H9 (cell line): ENCODE measurements at regions not wholly inside any gene's neighbourhood (a gene's known extent, or its start where the extent isn't known, plus 50 kb on each side); places are given as distances from the start of the nearest gene placed in this dataset.

Experiments
- DNase-seq: peaks from one replicate; pipeline ENCODE4 v3.0.0-alpha.2; 2017
- H2AFZ ChIP-seq: one replicate; pipeline ENCODE4 v1.6.1; 2013; ENCODE audit warnings: mild to moderate bottlenecking, low read length, control low read depth, moderate library complexity
- H2AK5ac ChIP-seq: 2 replicates; pipeline ENCODE4 v1.6.1; 2013; ENCODE audit warnings: low read length, control low read depth, mixed read lengths; ENCODE audit not compliant: insufficient read length
- H2BK120ac ChIP-seq: one replicate; pipeline ENCODE4 v1.6.1; 2013; ENCODE audit warnings: low read depth, mild to moderate bottlenecking, low read length, control low read depth, inconsistent platforms; ENCODE audit not compliant: poor library complexity, severe bottlenecking
- H2BK12ac ChIP-seq: 2 replicates; pipeline ENCODE4 v1.6.1; 2013; ENCODE audit warnings: low read length, control low read depth, mixed read lengths, low read depth; ENCODE audit not compliant: insufficient read length
- H2BK15ac ChIP-seq: 2 replicates; pipeline ENCODE4 v1.6.1; 2013; ENCODE audit warnings: low read depth, low read length, control low read depth
- H2BK20ac ChIP-seq: one replicate; pipeline ENCODE4 v1.6.1; 2013; ENCODE audit warnings: low read depth, mild to moderate bottlenecking, low read length, control low read depth, inconsistent platforms; ENCODE audit not compliant: poor library complexity, severe bottlenecking
- H2BK5ac ChIP-seq: 2 replicates; pipeline ENCODE4 v1.6.1; 2013; ENCODE audit warnings: low read length, control low read depth, mixed read lengths; ENCODE audit not compliant: insufficient read length
- H3K14ac ChIP-seq: 2 replicates; pipeline ENCODE4 v1.6.1; 2013; ENCODE audit warnings: low read length, control low read depth; ENCODE audit not compliant: insufficient read depth
- H3K18ac ChIP-seq: 2 replicates; pipeline ENCODE4 v1.6.1; 2013; ENCODE audit warnings: low read depth, mild to moderate bottlenecking, mixed read lengths, low read length, control low read depth; ENCODE audit not compliant: insufficient read length
- H3K23ac ChIP-seq: 2 replicates; pipeline ENCODE4 v1.6.1; 2013; ENCODE audit warnings: low read length, control low read depth, mixed read lengths, low read depth; ENCODE audit not compliant: insufficient read length
- H3K23me2 ChIP-seq: 2 replicates; pipeline ENCODE4 v1.6.1; 2013; ENCODE audit warnings: low read depth, mild to moderate bottlenecking, mixed read lengths, low read length, control low read depth; ENCODE audit not compliant: insufficient read length, poor library complexity, severe bottlenecking
- H3K27ac ChIP-seq: 2 replicates; pipeline ENCODE4 v1.5.1; 2013; ENCODE audit warnings: low read length, control low read depth, mixed read lengths, low read depth; ENCODE audit not compliant: insufficient read length
- H3K27me3 ChIP-seq: 2 replicates; pipeline ENCODE4 v1.6.1; 2013; ENCODE audit warnings: low read length, control low read depth, inconsistent platforms; ENCODE audit not compliant: insufficient read depth
- H3K4ac ChIP-seq: 2 replicates; pipeline ENCODE4 v1.6.1; 2013; ENCODE audit warnings: low read depth, mild to moderate bottlenecking, control low read depth, inconsistent platforms, low read length, moderate library complexity
- H3K4me1 ChIP-seq: 2 replicates; pipeline ENCODE4 v1.6.1; 2013; ENCODE audit warnings: low read length, control low read depth, inconsistent platforms; ENCODE audit not compliant: insufficient read depth
- H3K4me2 ChIP-seq: 2 replicates; pipeline ENCODE4 v1.6.1; 2013; ENCODE audit warnings: low read length, control low read depth, mixed read lengths; ENCODE audit not compliant: insufficient read length, insufficient read depth
- H3K56ac ChIP-seq: 2 replicates; pipeline ENCODE4 v1.6.1; 2013; ENCODE audit warnings: low read depth, mild to moderate bottlenecking, mixed read lengths, low read length, control low read depth; ENCODE audit not compliant: insufficient read length
- H3K79me1 ChIP-seq: 2 replicates; pipeline ENCODE4 v1.6.1; 2013; ENCODE audit warnings: low read depth, mild to moderate bottlenecking, moderate library complexity, low read length, control low read depth, inconsistent platforms; ENCODE audit not compliant: insufficient read depth, poor library complexity, severe bottlenecking
- H3K79me2 ChIP-seq: 2 replicates; pipeline ENCODE4 v1.6.1; 2013; ENCODE audit warnings: low read length, control low read depth, inconsistent platforms; ENCODE audit not compliant: insufficient read depth
- H3K9ac ChIP-seq: 2 replicates; pipeline ENCODE4 v1.6.1; 2013; ENCODE audit warnings: low read length, control low read depth, mixed read lengths; ENCODE audit not compliant: insufficient read length; ENCODE audit errors: extremely low read depth
- H3K9me3 ChIP-seq: one replicate; pipeline ENCODE4 v1.6.1; 2013; ENCODE audit warnings: low read depth, low read length, inconsistent platforms; ENCODE audit not compliant: control insufficient read depth
- H3T11ph ChIP-seq: one replicate; pipeline ENCODE4 v1.6.1; 2013; ENCODE audit warnings: mild to moderate bottlenecking, low read length, control low read depth, inconsistent platforms
- H4K20me1 ChIP-seq: one replicate; pipeline ENCODE4 v1.6.1; 2013; ENCODE audit not compliant: control insufficient read depth, insufficient read length, insufficient read depth
- H4K5ac ChIP-seq: 2 replicates; pipeline ENCODE4 v1.6.1; 2013; ENCODE audit warnings: low read depth, mild to moderate bottlenecking, mixed read lengths, low read length, control low read depth; ENCODE audit not compliant: insufficient read length
- H4K8ac ChIP-seq: replicated peaks from 2 replicates; pipeline ENCODE4 v1.6.1; 2013; ENCODE audit warnings: low read length, control low read depth, mixed read lengths, low read depth; ENCODE audit not compliant: insufficient read length
- H4K91ac ChIP-seq: 2 replicates; pipeline ENCODE4 v1.6.1; 2013; ENCODE audit warnings: low read depth, mild to moderate bottlenecking, moderate library complexity, mixed read lengths, low read length, control low read depth; ENCODE audit not compliant: insufficient read length
- H3K27ac Mint-ChIP-seq, 3 experiments: 2 replicates in 2 of 3; 3 replicates in 1 of 3; pipeline ENCODE4 v1.8.0; 2020 to 2021; ENCODE audit warnings: mixed read lengths in 3 of 3, mild to moderate bottlenecking in 1 of 3, moderate library complexity in 1 of 3
- H3K27me3 Mint-ChIP-seq: 2 replicates; pipeline ENCODE4 v1.8.0; 2021; ENCODE audit warnings: low read depth, mild to moderate bottlenecking, moderate library complexity, mixed read lengths
- H3K36me3 Mint-ChIP-seq, 3 experiments: 2 replicates in 2 of 3; 3 replicates in 1 of 3; pipeline ENCODE4 v1.8.0; 2020 to 2021; ENCODE audit warnings: low read depth in 3 of 3, mixed read lengths in 3 of 3; ENCODE audit not compliant: insufficient read depth in 1 of 3
- H3K4me1 Mint-ChIP-seq, 2 experiments: 2 replicates each; pipeline ENCODE4 v1.8.0; 2020; ENCODE audit warnings: mixed read lengths in 2 of 2
- H3K4me3 Mint-ChIP-seq, 2 experiments: 2 replicates in 1 of 2; 3 replicates in 1 of 2; pipeline ENCODE4 v1.8.0; 2020 to 2021; ENCODE audit warnings: mild to moderate bottlenecking in 2 of 2, mixed read lengths in 2 of 2, moderate library complexity in 1 of 2
- H3K9me3 Mint-ChIP-seq, 2 experiments: 2 replicates in 1 of 2; 3 replicates in 1 of 2; pipeline ENCODE4 v1.8.0; 2020; ENCODE audit warnings: mild to moderate bottlenecking in 2 of 2, mixed read lengths in 2 of 2, moderate library complexity in 1 of 2
- WGBS: extraction: QIAGEN DNeasy Blood & Tissue Kit; methylation state at CpG from one replicate; pipeline ENCODE4 v1.1.7; 2013; ENCODE audit warnings: missing lambda C conversion rate, low lambda C conversion rate, mixed read lengths; ENCODE audit not compliant: insufficient read length; ENCODE audit errors: extremely low coverage; 5-methylcytosine and 5-hydroxymethylcytosine counted together
- TF ChIP-seq, protein P1 (sequence below): fragments of 200-600 bp; sonication (generic); conservative IDR thresholded peaks from 3 replicates; pipeline ENCODE4 v1.8.0; 2021; ENCODE audit warnings: antibody characterized with exemption, mild to moderate bottlenecking

DNA sequence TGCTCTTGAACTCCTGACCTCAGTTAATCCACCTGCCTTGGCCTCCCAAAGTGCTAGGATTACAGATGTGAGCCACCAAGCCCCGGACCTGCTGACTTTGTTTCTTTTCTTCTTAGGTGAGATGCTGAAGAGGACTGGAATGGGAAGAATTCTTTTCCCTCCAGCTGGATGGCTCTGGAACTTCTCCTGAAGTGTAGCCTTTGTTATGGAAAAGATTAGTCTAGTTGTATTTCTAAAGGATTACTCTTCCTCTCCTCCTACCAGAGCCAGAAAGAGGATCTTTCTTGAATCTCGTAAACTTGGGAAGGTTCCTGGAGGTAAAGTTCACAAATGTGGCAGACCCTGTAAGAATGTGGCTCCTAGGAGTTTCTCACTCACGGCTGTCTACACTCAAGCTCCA, 95.4 kb upstream of the LARGE1 start:
- H3K27me3 ChIP-seq = no peaks in the 10 kb centered on the region

More for the DNA sequence above, 95.4 kb upstream of the LARGE1 start:
- Histone ChIP-seq H2BK15ac (no peak overlapping the region), H3K18ac (no peak overlapping the region), H2BK5ac (no peak overlapping the region), H2BK20ac (no peak overlapping the region), H2AK5ac (no peak overlapping the region), H3K14ac (no peak overlapping the region), H3T11ph (no peak overlapping the region), H3K23ac (no peak overlapping the region), H2BK120ac (no peak overlapping the region), H3K79me1 (no peaks in the 10 kb centered on the region), H3K4ac (no peak overlapping the region), H3K23me2 (no peaks in the 10 kb centered on the region), H4K91ac (no peak overlapping the region), H3K56ac (no peak overlapping the region), H2BK12ac (no peak overlapping the region), H3K9ac (no peak overlapping the region), H3K79me2 (no peaks in the 10 kb centered on the region), H4K20me1 (no peaks in the 10 kb centered on the region), H3K4me1 (no peaks in the 10 kb centered on the region), H3K4me2 (no peak overlapping the region), H3K27ac (no peak overlapping the region), H4K5ac (no peak overlapping the region), H4K8ac (no peak overlapping the region), H2AFZ (no peak overlapping the region), H3K9me3 (no peaks in the 10 kb centered on the region)
- WGBS = no CpG with 5 or more reads among the region's 3 CpGs
- H3K9me3 Mint-ChIP-seq = peaks cover 25 to 33% of the 10 kb centered on the region in 2 experiments
- peaks cover 4% of the 10 kb centered on the region for H3K27me3 Mint-ChIP-seq
- TF ChIP-seq, protein P1, sequence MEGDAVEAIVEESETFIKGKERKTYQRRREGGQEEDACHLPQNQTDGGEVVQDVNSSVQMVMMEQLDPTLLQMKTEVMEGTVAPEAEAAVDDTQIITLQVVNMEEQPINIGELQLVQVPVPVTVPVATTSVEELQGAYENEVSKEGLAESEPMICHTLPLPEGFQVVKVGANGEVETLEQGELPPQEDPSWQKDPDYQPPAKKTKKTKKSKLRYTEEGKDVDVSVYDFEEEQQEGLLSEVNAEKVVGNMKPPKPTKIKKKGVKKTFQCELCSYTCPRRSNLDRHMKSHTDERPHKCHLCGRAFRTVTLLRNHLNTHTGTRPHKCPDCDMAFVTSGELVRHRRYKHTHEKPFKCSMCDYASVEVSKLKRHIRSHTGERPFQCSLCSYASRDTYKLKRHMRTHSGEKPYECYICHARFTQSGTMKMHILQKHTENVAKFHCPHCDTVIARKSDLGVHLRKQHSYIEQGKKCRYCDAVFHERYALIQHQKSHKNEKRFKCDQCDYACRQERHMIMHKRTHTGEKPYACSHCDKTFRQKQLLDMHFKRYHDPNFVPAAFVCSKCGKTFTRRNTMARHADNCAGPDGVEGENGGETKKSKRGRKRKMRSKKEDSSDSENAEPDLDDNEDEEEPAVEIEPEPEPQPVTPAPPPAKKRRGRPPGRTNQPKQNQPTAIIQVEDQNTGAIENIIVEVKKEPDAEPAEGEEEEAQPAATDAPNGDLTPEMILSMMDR = no peak
- peaks cover 0 to 5% of the 10 kb centered on the region in 2 experiments; a peak in 1 of 4 replicates for H3K4me1 Mint-ChIP-seq
- H3K36me3 Mint-ChIP-seq = peaks cover 10 to 23% (median 11%) of the 10 kb centered on the region in 3 experiments
- no peak overlapping the region for H3K27ac Mint-ChIP-seq
- H3K4me3 Mint-ChIP-seq = no peak overlapping the region
- no peak for DNase-seq
